Fibroblast of pulmonary artery (primary cell): ENCODE measurements at regions not wholly inside any gene's neighbourhood (a gene's known extent, or its start where the extent isn't known, plus 50 kb on each side); places are given as distances from the start of the nearest gene placed in this dataset.
"Not testable (repeated sequence)": the region's sequence is repeated elsewhere in the genome, so short reads cannot be mapped to it uniquely, and the experiment has no call there.

Experiments
- DNase-seq: peaks from one replicate; pipeline ENCODE4 v3.0.0-alpha.2; 2010; ENCODE audit warnings: low read depth
- H3K4me3 ChIP-seq: replicated peaks from 2 replicates; pipeline ENCODE4 v1.5.1; 2011; ENCODE audit warnings: low read depth, mild to moderate bottlenecking, control low read depth, low read length, moderate library complexity
- TF ChIP-seq, protein P1 (sequence below): IDR thresholded peaks from 2 replicates; pipeline ENCODE4 v1.5.1; 2011; ENCODE audit warnings: mild to moderate bottlenecking, control low read depth, low read length, inconsistent platforms; ENCODE audit errors: missing control alignments

DNA sequence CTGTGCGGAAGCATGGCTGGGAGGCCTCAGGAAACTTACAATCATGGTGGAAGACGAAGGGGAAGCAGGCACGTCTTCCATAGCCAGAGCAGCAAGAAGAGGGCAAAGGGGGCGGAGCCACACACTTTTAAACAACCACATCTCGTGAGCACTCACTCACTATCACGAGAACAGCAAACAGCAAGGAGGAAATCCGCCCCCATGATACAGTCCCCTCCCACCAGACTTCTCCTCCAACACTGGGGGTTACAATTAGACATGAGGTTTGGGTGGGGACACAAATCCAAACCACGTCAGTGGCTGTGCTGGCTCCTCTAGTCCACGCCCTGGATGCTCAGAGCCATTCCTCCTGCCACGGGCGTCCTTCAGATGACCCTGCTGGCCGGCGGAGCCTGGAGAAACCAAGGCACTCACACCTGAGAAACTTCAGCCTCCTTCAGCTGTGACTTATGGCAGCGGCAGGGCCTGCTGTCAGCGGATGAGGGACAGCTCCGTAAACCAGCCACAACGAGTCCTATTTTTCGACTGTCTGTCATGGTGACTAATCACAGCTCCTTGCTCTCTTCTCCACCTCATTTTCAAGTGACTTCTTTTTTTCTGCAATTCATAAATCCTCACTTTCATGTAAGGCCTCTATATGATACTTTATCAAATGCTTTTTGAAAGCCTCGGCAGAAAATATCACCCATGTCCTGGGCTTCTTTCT, 167.9 kb upstream of the PFKP start:
- TF ChIP-seq, protein P1, sequence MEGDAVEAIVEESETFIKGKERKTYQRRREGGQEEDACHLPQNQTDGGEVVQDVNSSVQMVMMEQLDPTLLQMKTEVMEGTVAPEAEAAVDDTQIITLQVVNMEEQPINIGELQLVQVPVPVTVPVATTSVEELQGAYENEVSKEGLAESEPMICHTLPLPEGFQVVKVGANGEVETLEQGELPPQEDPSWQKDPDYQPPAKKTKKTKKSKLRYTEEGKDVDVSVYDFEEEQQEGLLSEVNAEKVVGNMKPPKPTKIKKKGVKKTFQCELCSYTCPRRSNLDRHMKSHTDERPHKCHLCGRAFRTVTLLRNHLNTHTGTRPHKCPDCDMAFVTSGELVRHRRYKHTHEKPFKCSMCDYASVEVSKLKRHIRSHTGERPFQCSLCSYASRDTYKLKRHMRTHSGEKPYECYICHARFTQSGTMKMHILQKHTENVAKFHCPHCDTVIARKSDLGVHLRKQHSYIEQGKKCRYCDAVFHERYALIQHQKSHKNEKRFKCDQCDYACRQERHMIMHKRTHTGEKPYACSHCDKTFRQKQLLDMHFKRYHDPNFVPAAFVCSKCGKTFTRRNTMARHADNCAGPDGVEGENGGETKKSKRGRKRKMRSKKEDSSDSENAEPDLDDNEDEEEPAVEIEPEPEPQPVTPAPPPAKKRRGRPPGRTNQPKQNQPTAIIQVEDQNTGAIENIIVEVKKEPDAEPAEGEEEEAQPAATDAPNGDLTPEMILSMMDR = no peak
- no peak overlapping the region for H3K4me3 ChIP-seq
- no peak for DNase-seq

DNA sequence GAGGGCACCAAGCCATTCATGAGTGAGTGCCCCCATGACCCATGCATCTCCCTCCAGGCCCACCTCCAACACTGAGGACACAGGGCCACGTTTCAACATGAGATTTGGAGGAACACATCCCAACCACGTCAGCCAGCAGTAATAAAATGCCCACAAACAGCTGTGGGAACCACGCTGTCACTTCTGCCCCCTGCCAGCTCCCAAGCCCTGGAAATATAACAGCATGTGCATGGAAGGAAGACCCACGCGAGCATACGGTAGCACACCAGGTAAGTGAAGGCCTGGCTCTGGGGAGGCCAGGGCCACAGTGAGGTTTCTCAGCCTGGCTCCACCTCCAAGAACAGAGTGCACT, 168.9 kb upstream of the PFKP start:
- TF ChIP-seq, protein P1 = no peak
- DNase-seq = no peak
- no peak overlapping the region for H3K4me3 ChIP-seq

DNA sequence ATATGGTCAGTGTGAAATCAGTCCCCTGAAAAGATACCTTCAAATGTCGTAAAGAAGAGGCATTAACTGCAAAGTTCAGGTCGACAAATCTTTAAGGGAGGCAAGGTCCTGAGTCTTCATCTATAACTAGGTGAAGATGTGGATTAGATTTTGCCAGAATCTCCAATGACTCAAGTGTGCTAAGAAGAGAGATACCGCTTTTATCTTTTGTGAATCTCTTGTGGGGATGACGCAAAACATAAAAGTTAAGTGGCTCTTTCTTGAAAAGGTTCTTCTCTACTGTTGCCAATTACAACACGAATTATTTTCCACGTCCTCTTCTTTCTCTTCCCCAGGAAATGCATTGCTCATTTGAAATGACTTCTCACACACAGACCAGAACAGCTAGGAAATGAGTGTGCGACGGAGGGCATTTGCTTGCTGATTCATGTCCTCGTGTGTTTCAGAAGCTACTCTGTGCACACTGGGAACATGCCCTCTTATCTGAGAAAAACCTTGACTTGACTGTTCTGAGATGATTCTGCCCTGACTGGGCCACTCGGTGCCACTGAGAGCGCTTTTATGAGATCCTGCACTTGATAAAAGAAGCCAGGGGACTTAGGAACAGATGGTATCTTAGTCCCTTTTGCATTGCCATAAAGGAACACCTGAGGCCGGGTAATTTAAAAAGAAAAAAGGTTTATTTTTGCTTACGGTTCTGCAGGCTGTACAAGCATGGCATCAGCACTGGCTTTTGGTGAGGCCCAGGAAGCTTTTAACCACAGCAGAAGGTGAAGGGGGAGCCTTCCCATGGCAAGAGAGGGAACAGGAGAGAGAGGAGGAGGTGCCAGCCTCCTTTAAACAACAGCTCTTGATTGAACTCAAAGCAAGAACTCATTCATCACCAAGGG, 169.5 kb upstream of the PFKP start:
- DNase-seq = peak; percentile 7
- TF ChIP-seq, protein P1 = no peak
- no peak overlapping the region for H3K4me3 ChIP-seq

DNA sequence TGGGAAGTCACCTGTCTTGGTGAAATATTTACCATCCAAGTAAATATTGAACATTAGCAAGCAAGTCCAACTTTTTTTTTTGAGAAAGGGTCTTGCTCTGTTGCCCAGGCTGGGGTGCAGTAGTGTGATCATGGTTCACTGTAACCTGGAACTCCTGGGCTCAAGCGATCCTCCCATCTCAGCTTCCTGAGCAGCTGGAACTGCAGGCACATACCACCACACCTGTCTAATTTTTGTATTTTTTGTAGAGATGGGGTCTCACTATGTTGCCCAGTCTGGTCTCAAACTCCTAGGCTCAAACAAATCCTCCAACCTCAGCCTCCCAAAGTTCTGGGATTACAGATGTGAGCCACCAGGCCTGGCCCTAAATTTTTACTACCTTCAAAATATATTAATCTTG, 171.0 kb upstream of the PFKP start:
- not testable (repeated sequence) for H3K4me3 ChIP-seq, DNase-seq

DNA sequence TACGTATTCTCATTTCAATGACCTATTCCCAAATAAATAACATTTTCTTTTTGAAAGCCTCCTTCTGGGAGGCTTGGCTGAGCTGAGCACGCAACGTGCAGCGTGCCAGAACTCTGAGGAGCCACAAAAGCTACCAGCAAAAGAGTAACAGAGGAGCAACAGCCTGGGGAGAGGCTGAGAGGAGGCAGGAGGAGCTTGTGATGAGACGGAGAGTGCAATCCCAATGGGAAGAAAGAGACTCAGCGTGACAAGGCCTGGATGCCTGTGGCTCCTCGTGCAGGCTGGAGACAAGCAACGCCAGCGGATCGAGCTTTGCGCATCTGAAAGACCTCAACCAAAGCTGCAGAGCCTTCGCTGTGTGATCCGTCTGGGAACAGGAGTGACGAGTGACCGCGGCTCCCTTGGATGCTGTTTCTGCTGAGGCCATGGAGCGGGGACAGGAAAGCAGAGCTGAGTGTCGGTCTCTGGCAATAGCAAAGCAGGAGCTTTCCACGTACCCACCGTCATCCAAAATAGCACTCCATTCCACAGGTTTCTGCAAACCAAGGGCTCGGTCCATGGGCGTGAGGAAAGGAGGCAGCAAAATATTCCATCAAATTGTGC, 171.7 kb upstream of the PFKP start:
- H3K4me3 ChIP-seq = no peak overlapping the region
- DNase-seq = no peak
- TF ChIP-seq, protein P1 = no peak

DNA sequence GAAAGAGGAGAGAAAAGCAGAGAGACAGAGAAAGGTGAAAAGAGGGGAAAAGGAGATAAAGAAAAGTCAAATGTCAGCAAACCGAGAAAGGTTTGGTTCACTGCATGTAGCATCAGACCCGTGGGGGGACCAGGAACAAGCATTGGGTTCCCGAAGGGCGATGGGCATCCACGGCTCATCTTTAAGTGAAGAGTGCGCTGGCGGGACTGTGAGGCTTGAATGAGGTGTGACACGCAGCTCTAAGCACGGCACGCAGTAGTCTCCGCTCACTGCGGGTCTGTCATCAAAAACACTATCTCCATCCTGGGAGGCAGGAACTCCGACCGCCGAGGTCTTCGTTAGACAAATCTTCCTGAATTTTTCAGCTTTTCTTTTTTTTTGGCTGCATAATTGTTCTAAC, 173.4 kb upstream of the PFKP start:
- DNase-seq = no peak
- no peak overlapping the region for H3K4me3 ChIP-seq
- TF ChIP-seq, protein P1 = no peak

DNA sequence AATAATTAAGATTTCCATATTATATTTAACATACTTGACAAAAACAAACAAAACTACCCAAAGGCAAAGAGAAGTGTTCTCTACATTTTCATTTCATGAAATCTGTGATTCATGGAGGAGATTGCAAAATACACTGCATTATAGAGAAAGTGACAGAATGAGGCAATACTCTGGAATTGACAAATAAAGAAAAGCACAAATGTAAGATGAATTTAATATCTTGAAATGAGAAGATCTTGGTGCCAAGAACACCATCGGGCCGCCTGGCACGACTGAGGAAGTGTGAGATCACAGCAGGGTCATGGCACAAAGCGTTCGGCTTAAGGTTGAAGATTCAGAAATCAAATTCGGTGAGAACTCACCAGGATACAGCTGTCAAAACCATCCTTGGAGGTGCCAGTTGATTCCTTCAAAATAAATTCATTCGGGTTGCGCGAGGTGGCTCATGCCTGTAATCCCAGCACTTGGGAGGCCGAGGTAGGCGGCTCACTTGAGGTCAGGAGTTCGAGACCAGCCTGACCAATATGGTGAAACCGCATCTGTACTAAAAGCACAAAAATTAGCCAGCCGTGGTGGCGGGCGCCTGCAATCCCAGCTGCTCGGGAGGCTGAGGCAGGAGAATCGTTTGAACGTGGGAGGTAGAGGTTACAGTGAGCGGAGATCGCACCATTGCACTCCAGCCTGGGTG, 174.0 kb upstream of the PFKP start:
- DNase-seq = no peak
- H3K4me3 ChIP-seq = no peak overlapping the region
- TF ChIP-seq, protein P1 = no peak
